GM12872 (cell line): ENCODE measurements at regions not wholly inside any gene's neighbourhood (a gene's known extent, or its start where the extent isn't known, plus 50 kb on each side); places are given as distances from the start of the nearest gene placed in this dataset.

Experiments used
- TF ChIP-seq, protein P1 (sequence below): IDR thresholded peaks from 3 replicates; pipeline ENCODE4 v1.5.1; 2011; ENCODE audit warnings: low read depth, mild to moderate bottlenecking, low read length, moderate library complexity; ENCODE audit not compliant: insufficient read depth

GRCh38 chr5:42090162-42090561, 165.1 kb downstream of the FBXO4 start:
- TF ChIP-seq, protein P1, sequence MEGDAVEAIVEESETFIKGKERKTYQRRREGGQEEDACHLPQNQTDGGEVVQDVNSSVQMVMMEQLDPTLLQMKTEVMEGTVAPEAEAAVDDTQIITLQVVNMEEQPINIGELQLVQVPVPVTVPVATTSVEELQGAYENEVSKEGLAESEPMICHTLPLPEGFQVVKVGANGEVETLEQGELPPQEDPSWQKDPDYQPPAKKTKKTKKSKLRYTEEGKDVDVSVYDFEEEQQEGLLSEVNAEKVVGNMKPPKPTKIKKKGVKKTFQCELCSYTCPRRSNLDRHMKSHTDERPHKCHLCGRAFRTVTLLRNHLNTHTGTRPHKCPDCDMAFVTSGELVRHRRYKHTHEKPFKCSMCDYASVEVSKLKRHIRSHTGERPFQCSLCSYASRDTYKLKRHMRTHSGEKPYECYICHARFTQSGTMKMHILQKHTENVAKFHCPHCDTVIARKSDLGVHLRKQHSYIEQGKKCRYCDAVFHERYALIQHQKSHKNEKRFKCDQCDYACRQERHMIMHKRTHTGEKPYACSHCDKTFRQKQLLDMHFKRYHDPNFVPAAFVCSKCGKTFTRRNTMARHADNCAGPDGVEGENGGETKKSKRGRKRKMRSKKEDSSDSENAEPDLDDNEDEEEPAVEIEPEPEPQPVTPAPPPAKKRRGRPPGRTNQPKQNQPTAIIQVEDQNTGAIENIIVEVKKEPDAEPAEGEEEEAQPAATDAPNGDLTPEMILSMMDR: no peak

DNA sequence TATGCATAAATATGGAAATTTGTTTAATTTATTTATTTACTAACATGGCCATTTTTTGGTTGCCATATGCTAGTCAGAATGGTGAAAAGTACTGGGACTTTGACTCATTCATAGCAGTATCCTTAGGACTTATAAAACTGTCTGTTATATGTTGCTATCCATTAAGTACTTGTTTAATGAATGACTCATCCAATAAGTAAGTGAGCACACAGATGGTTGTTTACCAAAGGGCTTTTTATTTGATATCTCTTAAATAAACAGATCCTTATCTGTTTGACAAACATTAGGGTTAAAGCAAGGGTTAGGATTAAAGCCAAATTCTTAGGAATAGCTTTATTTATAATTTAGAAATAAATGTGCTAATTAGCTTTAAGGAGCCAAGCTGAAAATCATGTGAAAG, 183.4 kb downstream of the FBXO4 start:
- TF ChIP-seq, protein P1: no peak

- TF ChIP-seq, protein P1: no peak
Measured at GRCh38 chr5:42109006-42109572, 184.0 kb downstream of the FBXO4 start.

- TF ChIP-seq, protein P1: no peak
Measured at GRCh38 chr5:42120070-42120469, 195.0 kb downstream of the FBXO4 start.

DNA sequence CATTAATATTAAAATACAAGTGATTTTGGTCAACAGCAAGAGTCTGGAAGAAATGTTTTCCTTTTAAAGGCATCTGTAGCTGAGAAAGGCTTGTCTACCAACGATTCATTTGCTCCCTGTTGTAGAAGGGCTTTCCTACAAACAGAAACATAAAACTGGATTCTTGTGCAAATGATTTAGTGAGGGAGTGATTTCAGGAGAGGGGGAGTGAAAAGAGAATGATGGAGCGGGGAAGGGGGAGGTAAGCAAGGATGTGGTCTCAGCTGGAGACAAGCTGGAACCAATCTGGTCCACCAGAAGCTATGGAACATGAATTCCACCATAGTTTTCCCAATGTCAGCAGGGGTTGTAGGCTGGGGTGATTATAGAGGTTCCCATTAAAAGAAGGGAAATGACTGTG, 196.3 kb downstream of the FBXO4 start:
- TF ChIP-seq, protein P1: no peak

DNA sequence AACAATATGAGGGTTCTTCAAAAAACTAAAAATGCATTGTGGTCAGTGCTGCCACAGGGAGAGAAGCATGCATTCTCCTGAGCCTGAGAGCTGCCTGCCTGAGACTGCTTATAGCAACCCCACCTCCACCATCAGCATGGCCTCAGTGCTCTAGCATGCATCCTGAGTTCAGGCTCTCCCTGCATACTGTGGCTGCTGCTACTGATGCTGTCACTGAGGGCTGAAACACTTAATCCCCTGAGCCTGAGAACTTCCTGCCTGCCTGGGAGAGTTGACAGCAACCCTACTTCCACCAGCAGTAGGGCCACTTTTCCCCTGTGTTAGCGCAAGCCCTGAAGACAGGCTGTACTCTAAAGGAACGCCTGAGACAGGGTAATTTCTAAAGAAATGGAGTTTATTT, 206.0 kb downstream of the FBXO4 start:
- TF ChIP-seq, protein P1: no peak

DNA sequence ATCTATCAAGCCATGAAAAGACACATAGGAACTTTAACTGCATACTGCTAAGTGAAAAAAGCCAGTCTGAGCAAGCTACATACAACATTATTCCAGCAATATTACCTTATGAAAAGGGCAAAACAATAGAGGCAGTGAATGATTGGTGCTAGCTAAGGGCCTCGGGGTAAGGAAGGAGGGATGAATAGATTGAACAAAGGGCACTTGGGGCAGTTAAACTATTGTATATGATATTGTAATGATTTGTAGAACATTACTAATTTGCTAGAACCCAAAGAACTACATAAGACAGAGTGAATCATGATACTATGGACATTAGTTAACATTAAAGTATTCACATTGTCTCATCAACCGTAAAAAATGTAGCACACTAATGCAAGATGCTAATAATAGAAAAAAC, 218.3 kb downstream of the FBXO4 start:
- TF ChIP-seq, protein P1: no peak

- TF ChIP-seq, protein P1: no peak
Measured at GRCh38 chr5:42148813-42149212, 223.7 kb downstream of the FBXO4 start.
